ENCODE measurements at regions not wholly inside any gene's neighbourhood (a gene's known extent, or its start where the extent isn't known, plus 50 kb on each side); places are given as distances from the start of the nearest gene placed in this dataset.

DNA sequence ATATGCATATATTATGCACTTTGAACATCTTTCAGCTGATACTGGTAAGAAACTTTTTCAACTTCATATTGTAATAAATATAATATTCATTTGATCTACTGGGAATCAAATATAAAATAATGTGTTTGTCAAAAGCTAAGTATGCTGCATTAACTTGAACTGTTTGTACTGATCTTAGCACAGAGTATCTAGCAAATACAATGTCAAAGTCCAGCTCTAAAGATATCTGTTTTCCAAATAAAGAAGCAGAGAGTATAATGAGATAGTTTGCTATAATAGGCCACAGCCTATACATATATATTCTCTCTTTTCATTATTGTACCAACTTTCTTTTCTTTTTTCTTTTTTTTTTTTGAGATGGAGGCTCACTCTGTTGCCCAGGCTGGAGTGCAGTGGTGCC, 417.0 kb downstream of the TMEM161B start:
- CTCF ChIA-PET = no interaction called here
- H2AFZ ChIP-seq (ENCODE audit: insufficient read depth, low read depth, low read length, poor library complexity, severe bottlenecking) = no peak overlapping the region
- no peaks in the 10 kb centered on the region for H3K27me3 ChIP-seq (replicated peaks in 1 of 4; ENCODE audit: control extremely low read depth in 1 of 4, control insufficient read depth in 3 of 4, insufficient read depth in 4 of 4, low read length in 3 of 4)
- DNase-seq (no peak), ATAC-seq (ENCODE audit: low read depth) (no peak)
- H3K9ac ChIP-seq (ENCODE audit: low read length) = no peak overlapping the region
- H3K4me2 ChIP-seq (replicated peaks; ENCODE audit: low read depth, low read length, poor library complexity, severe bottlenecking) = no peak overlapping the region
- no peaks in the 10 kb centered on the region for H4K20me1 ChIP-seq (ENCODE audit: control insufficient read depth, insufficient read depth, low read length, poor library complexity, severe bottlenecking)
- no peaks in the 10 kb centered on the region for H3K4me1 ChIP-seq (ENCODE audit: control insufficient read depth in 2 of 2, insufficient read depth in 2 of 2, low read length in 2 of 2)
- Mint-ChIP-seq H3K4me3 (no peak overlapping the region), H3K4me1 (no peaks in the 10 kb centered on the region), H3K27me3 (no peaks in the 10 kb centered on the region), H3K27ac (no peak overlapping the region), H3K9me3 (ENCODE audit: insufficient read depth) (no peaks in the 10 kb centered on the region)
- no peaks in the 10 kb centered on the region for H3K36me3 ChIP-seq (replicated peaks in 1 of 2; ENCODE audit: control extremely low read depth in 1 of 2, control insufficient read depth in 1 of 2, extremely low read depth in 1 of 2, insufficient read depth in 2 of 2, low read length in 1 of 2)
- H3K9me3 ChIP-seq (ENCODE audit: control extremely low read depth in 1 of 3, control insufficient read depth in 2 of 3, insufficient read depth in 1 of 3, low read length in 2 of 3) = no peaks in the 10 kb centered on the region
- intact Hi-C loops (cut with micrococcal nuclease) = no loop called here
- POLR2A ChIA-PET = no interaction called here
- no peak overlapping the region for H3K27ac ChIP-seq (ENCODE audit: low read length in 2 of 2)
- TF ChIP-seq CTCF (IDR thresholded peaks at IDR 0.05) (no peak), EZH2 (IDR thresholded peaks at IDR 0.05; ENCODE audit: borderline replicate concordance, insufficient read depth, low read depth, low read length, poor library complexity, severe bottlenecking) (no peak)
- H3K79me2 ChIP-seq (ENCODE audit: control insufficient read depth, insufficient read depth, low read length) = no peaks in the 10 kb centered on the region
- no peak overlapping the region for H3K4me3 ChIP-seq (ENCODE audit: control extremely low read depth in 1 of 5, extremely low read depth in 1 of 5, insufficient read depth in 1 of 5, low read depth in 2 of 5, low read length in 4 of 5)

DNA sequence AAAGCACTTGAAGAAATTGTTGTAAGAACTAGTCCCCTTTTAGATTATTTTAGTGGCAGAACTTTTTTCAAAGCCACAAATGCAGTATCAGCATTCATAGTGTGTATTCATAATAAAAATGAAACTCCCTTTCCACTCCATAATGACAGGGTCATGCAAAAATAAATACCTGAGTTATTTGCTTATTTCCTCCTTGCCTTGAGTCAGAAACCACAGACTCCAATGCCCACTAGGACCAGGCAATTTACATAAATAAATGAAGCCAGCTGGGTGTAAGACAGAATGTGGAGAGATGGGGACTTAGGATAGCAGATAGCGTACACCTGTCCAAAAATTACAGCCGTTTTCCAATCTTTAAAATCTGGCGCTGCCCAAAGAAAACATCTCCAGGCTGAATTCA, 417.8 kb downstream of the TMEM161B start:
- Histone ChIP-seq H3K4me2 (replicated peaks; ENCODE audit: low read depth, low read length, poor library complexity, severe bottlenecking) (no peak overlapping the region), H3K9me3 (ENCODE audit: control extremely low read depth in 1 of 3, control insufficient read depth in 2 of 3, insufficient read depth in 1 of 3, low read length in 2 of 3) (no peaks in the 10 kb centered on the region), H3K9ac (ENCODE audit: low read length) (no peak overlapping the region), H3K27ac (ENCODE audit: low read length in 2 of 2) (no peak overlapping the region), H3K79me2 (ENCODE audit: control insufficient read depth, insufficient read depth, low read length) (no peaks in the 10 kb centered on the region), H3K27me3 (replicated peaks in 1 of 4; ENCODE audit: control extremely low read depth in 1 of 4, control insufficient read depth in 3 of 4, insufficient read depth in 4 of 4, low read length in 3 of 4) (no peaks in the 10 kb centered on the region), H3K36me3 (replicated peaks in 1 of 2; ENCODE audit: control extremely low read depth in 1 of 2, control insufficient read depth in 1 of 2, extremely low read depth in 1 of 2, insufficient read depth in 2 of 2, low read length in 1 of 2) (no peaks in the 10 kb centered on the region), H4K20me1 (ENCODE audit: control insufficient read depth, insufficient read depth, low read length, poor library complexity, severe bottlenecking) (no peaks in the 10 kb centered on the region), H2AFZ (ENCODE audit: insufficient read depth, low read depth, low read length, poor library complexity, severe bottlenecking) (no peak overlapping the region), H3K4me1 (ENCODE audit: control insufficient read depth in 2 of 2, insufficient read depth in 2 of 2, low read length in 2 of 2) (no peaks in the 10 kb centered on the region), H3K4me3 (ENCODE audit: control extremely low read depth in 1 of 5, extremely low read depth in 1 of 5, insufficient read depth in 1 of 5, low read depth in 2 of 5, low read length in 4 of 5) (no peak overlapping the region)
- Mint-ChIP-seq H3K4me3 (no peak overlapping the region), H3K4me1 (no peaks in the 10 kb centered on the region), H3K27ac (no peak overlapping the region), H3K27me3 (no peaks in the 10 kb centered on the region), H3K9me3 (ENCODE audit: insufficient read depth) (no peaks in the 10 kb centered on the region)
- no peak for TF ChIP-seq CTCF (IDR thresholded peaks at IDR 0.05)
- no peak for TF ChIP-seq EZH2 (IDR thresholded peaks at IDR 0.05; ENCODE audit: borderline replicate concordance, insufficient read depth, low read depth, low read length, poor library complexity, severe bottlenecking)
- CTCF ChIA-PET = no interaction called here
- no peak for ATAC-seq (ENCODE audit: low read depth)
- intact Hi-C loops (cut with micrococcal nuclease) = no loop called here
- POLR2A ChIA-PET = no interaction called here
- no CpG with 5 or more reads among the region's 3 CpGs for WGBS (ENCODE audit: insufficient coverage)
- DNase-seq = no peak

All from B cell (primary cell).